NCI-H446 treated with DMSO at 0.1 percent for 48 hours (cell line): ENCODE measurements at regions not wholly inside any gene's neighbourhood (a gene's known extent, or its start where the extent isn't known, plus 50 kb on each side); places are given as distances from the start of the nearest gene placed in this dataset.
A peak's percentile ranks its signal among the peaks of the same experiment; 100 is the strongest.
"Not testable (repeated sequence)": the region's sequence is repeated elsewhere in the genome, so short reads cannot be mapped to it uniquely, and the experiment has no call there.

Source experiments
- DNase-seq: peaks from one replicate; lab custom pipeline; 2025; lab: John Stamatoyannopoulos, UW

DNA sequence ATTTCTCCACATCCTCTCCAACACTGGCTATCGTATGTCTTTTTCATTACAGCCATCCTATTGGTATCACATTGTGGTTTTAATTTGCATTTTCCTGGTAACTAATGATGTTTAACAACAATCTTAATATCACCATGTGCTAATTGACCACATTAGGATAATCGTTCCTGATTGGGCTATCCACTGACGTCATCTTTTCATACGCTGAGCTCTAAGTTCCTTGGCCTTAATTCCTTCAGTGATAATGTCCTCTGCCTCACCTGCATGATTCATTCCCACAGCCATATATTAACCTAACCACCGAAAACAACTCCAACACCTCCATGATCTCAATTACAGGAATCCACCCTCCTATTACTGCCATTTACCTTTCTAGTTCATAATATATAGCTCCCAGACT, 547.9 kb upstream of the BRINP1 start:
- no peak for DNase-seq

DNA sequence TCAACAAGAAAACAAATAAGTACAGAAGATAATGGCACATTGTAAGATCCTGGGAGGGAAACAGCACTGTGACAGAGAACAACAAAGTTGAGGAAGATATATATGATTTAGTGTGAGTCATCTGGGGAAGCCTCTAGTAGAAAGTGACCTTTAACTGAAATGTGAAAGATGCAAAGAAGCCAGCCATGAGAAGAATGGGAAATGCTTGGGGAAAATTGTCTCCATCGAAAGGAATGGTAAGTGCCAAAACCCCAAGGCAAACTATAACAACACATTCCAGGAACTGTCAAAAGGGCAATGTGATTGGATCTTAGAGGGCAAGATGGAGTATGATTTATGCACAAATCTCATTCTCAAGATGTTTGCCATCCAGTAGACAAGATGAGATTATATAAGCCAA, 537.8 kb upstream of the BRINP1 start:
- DNase-seq = no peak

DNA sequence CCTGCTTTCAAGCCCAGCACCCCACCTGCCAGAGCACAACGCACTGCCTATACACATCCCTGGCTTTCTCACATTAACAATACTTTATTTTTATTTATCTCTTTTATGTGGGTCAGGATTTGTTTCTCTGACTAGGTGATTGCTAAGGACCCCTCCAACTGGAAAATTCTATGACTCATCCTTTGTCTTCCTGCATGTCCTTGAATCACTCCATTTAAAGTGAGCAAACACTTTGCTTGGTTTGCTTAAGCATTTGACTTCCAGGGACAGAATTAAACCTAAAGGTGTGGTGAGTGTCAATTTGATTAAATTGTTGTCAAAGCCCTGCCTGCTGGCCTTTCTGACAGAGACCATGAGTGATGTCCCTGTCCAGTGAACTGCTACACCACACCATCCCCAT, 536.5 kb upstream of the BRINP1 start:
- DNase-seq = no peak

DNA sequence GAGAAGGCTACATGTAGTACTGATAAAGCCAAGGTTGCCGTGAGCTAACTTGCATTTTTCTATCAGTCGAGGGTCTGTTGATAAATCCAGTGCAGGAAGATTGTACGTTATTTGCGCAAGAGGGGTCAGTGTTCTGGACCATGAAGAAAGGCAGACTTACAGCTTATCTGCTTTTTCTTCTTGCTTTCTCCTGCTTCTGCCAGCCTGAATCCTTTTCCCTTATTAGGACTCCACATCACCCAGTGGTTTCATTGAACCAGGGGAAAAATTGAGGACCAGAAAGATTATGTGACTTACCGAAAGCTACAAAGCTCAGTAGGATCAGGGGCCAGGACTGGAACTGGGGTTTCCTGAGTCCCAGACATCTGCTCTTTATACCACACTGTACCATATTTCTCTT, 534.6 kb upstream of the BRINP1 start:
- DNase-seq = no peak

DNA sequence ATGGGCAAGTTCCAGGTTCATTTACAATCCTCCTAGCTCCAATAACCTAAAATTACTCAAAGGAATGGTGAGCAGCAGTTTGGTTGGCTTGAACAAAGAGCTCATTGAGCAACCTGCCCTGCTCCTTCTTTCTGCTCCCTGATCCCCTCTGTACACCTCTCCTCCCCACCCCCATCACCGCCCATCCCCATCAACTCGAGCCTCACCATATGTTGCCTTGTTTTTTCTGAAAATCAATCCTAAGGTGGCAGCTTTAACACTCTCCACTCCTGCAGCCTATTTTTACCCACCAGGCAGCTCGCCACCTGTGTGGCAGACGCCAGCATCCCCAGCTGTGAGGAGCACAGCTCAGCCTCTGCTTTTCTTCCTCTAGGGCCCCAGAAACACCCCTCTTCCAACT, 533.4 kb upstream of the BRINP1 start:
- DNase-seq = no peak

DNA sequence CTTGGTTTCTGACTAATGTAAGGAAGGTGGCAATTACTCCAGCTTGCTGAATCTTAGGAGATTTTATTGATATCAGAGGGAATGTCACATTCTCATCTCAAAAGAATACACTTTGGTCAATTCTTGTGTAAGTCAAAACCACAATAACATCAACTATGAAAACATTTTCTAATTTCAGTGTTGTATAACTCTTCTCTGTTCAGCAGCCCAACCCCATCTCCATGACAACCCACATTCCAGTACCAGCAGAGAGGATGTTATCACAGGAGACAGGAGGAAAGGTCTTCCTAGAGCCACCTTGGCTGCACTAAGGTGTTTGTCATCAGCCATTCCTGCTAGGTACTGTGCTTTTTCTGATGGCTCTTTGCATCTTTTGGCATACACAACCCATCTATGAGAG, 529.1 kb upstream of the BRINP1 start:
- DNase-seq = no peak

DNA sequence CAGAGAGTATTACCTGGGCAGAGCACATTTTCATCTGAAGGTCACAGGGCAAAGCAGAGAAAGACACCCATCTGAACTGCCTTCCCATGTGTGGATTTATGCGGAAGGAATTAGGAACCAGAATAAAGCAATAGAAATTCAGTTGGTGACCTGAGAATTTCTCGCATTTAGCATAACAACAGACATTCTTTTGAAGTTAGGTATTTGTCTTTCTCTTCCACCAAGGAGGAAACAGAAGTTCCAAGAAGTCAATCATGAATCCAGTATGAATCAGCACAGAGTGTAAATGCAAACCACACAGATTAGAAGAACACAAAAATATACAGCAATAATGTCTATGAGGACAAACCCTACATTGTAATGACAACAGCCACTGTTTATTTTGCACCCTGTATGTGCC, 515.2 kb upstream of the BRINP1 start:
- no peak for DNase-seq

DNA sequence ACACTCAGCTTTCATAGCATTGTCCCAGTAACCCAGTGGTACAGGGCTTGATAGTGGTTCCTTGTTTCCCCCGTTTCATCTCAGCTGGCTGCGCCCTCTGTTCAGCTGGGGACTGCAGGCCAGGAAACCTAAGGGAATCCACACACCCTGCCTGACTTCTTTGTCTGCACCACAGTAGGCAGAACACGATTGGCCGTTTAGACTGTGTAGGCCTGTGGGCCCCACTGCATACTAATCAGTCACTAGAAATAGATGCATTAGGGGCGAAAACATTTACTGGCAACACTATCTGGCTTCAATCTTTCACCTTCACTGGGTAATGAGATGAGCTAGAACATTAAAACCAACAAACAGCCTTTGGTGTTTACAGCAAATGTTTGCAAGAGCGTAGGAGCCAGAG, 512.7 kb upstream of the BRINP1 start:
- DNase-seq = no peak

DNA sequence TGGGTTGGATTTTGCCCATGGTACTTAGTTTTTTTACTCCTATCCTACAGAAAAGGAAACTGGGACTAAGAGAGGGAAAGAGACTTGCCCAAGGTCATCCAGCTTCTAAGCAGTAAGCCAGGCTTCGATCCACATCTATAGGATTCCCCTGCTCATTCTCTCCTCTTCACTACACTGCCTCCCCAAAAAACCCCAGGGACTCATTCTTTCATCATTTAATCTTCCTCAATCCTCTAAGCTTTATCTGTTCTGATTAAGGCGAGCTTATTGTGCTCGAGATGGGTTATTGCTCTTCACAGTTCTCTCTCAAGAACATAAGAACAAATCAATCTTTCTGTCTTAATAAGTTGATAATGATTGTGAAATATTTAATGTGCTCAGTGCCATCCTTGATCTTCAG, 511.1 kb upstream of the BRINP1 start:
- no peak for DNase-seq

DNA sequence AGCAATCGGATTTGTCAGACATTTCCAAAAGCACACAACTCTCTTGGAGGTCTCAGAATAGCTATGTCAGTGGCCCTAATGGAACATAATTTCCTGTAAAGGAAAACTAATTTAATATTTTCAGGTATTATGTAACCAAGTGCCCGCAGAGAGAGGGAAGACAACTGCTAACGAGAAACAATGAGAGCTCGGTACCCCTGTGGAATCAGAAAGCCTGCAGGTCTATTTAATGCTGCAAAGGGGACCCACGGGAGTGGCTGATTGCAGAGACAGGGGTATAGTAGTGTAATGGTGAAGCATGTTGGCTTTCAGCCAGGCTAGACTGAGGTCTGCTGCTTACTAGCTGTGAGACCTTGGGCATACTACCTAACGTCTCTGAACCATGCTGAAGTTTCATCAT, 508.1 kb upstream of the BRINP1 start:
- no peak for DNase-seq

DNA sequence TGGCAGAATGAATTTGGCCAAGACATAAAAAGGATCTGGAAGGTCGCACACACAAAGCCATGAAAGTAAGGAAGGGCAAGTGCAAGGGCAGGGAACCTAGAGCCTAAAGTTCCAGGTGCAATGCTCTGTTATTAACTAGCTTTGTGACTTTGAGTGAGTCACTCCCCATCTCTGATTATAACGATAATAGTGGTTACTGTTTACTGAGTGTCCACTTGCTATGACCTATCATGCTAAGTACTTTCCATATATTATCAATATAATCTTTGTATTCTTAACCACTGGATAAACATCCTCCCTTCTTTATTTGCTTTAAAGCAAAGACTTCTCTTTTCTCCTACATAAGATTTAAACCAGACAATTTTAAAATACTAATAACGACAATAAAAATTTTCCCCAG, 504.6 kb upstream of the BRINP1 start:
- DNase-seq = no peak

DNA sequence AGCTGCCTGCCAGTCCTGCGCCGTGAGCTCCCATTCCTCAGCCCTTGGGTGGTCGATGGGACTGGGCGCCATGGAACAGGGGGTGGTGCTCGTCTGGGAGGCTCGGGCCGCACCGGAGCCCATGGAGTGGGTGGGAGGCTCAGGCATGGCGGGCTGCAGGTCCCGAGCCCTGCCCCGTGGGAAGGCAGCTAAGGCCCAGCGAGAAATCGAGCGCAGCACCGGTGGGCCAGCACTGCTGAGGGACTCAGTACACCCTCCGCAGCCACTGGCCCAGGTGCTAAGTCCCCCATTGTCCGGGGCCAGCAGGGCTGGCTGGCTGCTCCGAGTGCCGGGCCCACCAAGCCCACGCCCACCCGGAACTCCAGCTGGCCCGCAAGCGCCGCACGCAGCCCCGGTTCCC, 501.0 kb upstream of the BRINP1 start:
- not testable (repeated sequence) for DNase-seq

DNA sequence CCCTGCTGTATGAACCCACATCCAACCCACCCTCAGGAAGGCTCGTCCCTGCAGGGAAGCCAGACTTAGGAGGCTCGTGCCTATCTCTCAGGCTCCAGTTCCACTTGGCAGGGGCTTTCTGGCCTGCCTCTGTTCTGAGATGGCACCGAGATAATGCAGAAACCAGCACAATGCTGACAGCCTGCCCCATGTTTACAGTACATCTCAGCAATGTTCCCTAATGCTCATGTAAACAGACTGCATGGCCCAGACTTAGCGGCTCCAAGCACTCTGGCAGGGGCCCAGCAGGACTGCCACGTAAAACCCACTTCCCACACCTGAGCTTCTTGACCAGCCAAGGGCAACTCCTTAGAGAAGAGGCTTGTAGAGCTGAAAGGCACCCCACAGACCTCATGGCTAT, 499.5 kb upstream of the BRINP1 start:
- peak; percentile 68 for DNase-seq

DNA sequence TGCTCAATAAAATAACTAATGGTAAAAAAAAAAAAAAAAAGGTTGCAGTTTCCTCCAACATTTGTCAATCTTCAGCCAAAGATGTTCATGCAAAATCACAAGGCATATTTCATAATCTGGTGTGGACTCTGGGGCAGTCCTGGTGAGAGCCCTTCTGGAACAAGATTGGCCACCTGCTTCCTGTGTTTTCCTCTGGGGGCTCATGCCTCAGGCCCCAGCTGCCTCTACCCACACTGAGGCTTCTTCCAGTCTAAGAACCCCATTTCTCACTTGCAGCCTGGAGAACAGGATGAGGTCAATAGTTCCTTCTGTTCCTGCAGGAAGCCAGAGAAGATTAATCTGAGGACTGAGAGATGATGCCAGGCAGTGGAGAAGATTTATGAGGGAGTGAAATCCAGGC, 492.6 kb upstream of the BRINP1 start:
- DNase-seq = peak; percentile 76

DNA sequence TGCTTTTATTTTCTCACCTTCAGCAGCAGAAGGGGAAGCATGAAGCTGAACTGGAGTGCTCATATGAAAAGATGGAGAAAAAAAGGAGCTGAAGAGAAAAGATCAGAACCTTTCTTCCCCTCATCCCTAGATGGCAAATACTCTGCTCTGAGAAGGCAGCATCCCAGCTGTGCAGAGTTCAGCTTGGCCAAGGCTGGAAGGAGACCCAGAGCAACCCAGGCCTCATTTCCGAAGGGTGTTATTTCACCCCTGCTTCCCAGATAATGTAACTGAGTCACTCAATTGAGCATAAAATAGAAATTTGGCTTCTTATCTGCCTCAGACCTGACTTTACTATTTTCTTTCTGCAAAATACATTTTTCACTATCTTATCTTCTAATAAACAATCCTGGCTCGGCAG, 489.9 kb upstream of the BRINP1 start:
- no peak for DNase-seq

DNA sequence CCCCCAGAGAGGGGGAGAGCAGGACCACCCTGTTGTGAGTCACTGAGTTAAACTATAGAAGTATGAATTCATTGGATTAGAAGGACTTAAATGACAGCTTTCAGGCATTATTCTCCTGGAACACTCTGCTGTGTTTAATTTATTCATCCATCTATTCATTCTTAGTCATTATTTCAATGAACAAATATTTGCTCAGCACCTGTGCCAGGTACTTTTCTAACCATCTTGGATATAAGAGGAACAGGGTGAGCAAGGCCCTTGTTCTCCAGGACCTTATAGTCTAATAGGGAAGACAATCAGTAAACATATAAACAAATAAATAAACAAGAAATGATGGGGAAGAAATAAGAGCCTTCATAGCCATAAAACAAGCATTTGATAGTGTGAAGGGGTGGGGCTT, 483.9 kb upstream of the BRINP1 start:
- DNase-seq = no peak

DNA sequence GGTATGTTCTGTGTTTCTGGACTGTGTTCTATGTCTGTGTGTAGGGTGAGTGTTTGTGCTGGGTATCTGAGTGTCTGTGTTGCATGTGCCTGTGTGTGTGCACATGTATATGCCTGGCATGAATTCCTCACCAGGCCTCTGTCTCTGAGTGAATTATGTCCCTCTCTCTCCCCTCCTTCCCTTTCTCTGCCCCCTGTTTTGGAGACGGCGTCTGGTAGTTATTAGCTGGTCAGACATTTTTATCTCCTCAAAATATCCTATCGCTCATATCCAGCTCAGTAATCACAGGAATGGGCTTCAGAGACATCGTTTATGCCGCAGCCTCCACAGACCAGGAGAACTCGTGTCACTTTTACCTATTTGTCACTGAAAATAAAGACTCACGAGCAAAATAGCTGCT, 483.2 kb upstream of the BRINP1 start:
- no peak for DNase-seq

DNA sequence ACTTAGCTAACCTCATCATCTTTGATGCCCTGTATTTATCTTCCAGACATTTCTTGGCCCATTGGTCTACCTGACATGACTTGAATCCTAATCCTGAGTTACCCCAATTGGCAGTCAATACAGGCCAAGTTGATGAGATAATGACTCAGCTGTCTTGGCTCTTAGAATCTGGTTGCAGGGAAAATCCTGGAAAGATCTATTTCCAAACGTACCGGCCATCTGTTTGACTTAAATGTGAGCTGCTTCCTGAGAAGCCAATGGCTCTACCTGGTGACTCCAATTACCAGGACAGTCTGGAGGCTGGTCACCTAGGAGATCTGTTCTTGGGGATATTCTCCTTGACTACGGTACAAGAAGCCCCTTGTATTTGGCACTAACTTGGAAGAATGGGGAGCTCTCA, 475.2 kb upstream of the BRINP1 start:
- peak; percentile 51 for DNase-seq

DNA sequence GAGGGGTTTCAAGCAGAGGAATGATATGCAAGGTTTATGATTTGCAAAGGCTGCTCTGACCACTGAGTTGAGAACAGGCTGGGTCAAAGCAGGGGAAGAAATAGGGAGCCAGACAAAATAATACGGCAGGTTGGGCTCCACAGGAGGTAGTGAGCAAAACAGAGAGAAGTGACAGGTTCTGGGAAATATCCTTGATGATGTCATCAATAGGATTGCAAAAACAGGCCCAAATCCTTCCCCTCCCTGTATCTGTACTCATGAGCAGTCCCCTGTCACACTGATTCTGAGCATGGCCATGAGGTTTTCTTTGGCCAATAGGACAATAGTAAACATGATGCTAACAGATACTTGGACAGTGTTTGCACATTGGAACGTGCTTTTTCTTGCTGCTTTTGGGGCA, 471.8 kb upstream of the BRINP1 start:
- peak; percentile 26 for DNase-seq

DNA sequence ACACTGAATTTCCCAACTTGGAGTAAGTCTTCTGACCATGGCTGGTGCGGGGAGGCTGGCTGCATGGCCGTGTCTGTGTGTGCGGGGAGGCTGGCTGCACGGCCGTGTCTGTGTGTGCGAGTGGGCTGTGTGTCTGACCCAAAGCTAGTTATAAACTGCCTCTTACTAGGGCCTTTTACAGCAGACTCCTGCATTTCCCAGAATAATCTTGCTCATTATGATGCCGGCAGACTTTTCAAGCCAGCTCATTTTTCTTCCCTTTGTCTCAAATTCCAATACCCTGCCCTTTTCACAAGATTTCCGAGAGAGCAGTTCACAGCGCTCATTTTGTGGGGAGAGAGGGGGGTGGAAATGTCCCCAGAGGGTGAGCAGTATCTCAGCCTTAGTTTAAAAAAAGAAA, 470.7 kb upstream of the BRINP1 start:
- no peak for DNase-seq

DNA sequence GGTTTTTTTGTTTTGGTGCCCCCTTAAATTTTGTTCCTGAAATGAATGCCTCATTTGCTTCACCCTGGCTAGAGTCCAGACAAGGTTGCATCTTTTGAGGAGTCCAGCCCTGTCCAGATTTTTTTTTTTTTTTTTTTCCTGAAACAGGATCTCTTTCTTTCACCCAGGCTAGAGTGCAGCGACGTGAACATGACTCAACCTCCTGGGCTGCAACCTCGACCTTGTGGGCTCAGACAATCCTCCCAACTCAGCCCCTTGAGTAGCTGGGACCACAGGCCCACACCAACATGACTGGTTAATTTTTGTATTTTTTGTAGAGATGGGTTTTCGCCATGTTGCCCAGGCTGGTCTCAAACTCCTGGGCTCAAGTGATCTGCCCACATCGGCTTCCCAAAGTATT, 469.0 kb upstream of the BRINP1 start:
- no peak for DNase-seq

DNA sequence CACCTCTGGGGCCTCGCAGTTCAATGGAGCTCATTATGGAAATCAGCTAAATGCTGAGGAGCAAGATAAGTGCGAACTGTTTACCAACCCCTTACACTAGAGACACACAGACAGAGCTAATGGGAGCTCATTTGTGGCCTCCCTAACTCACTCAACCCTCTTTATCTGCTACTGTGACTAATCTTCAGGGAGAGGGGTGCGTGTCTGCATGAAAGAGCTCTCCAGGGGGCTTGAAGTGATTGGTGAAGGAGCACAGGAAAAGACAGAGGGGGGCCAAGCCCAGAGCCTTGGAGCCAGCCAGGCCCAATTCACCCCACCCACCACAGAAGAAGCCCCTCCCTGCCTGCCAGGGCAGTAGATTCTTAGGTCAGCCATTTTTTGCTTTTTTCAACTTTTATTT, 466.8 kb upstream of the BRINP1 start:
- DNase-seq = no peak

DNA sequence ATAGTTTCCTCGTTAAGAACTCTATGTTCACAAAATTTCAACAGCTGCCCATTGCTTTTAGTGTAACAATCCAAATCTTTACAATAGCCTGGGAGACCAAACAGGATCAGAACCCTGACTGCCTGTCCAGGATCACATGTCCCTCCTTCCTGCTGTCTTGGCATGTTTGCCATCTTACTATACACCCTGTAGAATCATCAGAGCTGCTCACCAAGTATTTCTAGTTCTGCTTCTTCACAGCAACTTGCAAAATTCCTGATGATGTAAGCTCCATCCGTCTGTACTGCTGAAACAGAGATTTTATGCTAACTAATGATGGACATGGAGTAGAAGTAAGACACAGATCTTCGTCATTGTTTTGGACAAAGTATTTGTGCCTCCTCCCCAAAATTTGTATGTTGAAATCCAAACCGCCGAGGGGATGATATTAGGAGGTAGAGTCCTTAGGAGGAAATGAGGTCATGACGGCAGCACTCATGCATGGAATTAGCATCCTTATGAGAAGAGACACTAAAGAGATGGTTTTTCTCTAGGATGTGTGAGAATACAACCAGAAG, 464.9 kb upstream of the BRINP1 start:
- DNase-seq = no peak

DNA sequence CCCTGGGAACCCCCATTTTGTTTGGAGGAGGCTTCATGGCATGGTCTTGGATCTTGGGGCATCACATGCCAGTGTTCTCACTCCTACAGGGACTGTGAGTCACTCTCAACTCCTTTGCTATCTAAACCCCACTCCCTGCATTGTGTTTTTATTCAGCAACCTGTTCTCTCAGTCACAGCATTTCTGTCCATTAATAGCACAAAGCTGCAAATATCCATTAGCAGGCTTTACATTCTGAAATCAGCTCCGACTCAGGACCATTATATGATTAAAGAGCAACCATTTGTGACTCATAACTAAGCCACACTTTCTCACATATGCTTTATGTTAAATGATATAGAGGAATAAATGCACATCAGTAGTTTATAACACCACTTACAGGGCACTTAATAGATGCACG, 462.1 kb upstream of the BRINP1 start:
- no peak for DNase-seq

DNA sequence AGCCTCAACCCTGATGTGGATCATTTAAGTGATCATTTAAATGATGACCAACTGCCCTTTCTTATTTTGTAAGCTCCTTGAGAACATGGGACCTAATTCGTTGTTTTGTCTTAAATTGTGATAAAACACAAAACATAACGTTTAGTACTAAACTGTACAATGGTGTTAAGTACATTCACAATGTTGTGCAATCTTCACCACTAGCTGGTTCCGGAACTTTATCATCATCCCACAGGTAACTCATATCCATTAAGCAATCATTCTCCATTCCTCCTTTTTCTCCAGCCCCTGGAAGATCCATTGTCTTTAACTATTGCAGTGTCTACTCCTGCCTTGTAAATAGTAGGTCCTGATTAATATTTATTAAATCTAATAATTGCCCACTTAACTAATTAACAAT, 460.5 kb upstream of the BRINP1 start:
- DNase-seq = no peak
